ENCODE measurements at regions not wholly inside any gene's neighbourhood (a gene's known extent, or its start where the extent isn't known, plus 50 kb on each side); places are given as distances from the start of the nearest gene placed in this dataset.

DNA sequence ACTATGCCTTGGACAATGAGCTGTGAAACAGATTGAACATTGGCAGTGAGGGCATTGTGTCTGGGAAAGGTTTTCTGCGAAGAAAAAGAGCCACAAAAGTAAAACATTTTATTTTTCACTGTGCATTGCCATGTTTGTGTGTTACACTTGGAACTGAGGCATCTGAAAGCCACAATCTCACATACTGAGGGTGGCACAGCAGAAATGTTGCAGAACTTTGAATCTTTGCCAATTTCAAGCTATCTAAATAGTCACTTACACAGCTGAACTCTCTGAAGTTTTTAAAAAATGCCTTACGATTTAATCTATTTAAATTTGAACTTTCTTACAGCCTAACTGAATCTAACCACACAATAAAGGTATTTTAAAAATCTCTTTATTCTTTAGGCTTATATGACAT, 154.1 kb upstream of the GRM7 start:
- H3K27ac ChIP-seq (ENCODE audit: low read depth in 2 of 2, low read length in 2 of 2) = no peak overlapping the region
- H3K4me1 ChIP-seq (ENCODE audit: control insufficient read depth in 2 of 3, insufficient read depth in 2 of 3, low read depth in 1 of 3, low read length in 3 of 3) = no peaks in the 10 kb centered on the region
- intact Hi-C loops (cut with DNase I) = no loop called here
- no peaks in the 10 kb centered on the region for H3K9me3 ChIP-seq (ENCODE audit: control insufficient read depth in 2 of 3, insufficient read depth in 1 of 3, low read length in 3 of 3)
- no peak overlapping the region for H3K9ac ChIP-seq (ENCODE audit: low read length in 3 of 3)
- H3K4me3 ChIP-seq (ENCODE audit: low read length in 3 of 3) = no peak overlapping the region
- H3K36me3 ChIP-seq (ENCODE audit: control insufficient read depth in 2 of 3, insufficient read depth in 3 of 3, low read length in 3 of 3) = no peaks in the 10 kb centered on the region
- FAIRE-seq (no peak), DNase-seq (no peak)
- TF ChIP-seq, protein P1, sequence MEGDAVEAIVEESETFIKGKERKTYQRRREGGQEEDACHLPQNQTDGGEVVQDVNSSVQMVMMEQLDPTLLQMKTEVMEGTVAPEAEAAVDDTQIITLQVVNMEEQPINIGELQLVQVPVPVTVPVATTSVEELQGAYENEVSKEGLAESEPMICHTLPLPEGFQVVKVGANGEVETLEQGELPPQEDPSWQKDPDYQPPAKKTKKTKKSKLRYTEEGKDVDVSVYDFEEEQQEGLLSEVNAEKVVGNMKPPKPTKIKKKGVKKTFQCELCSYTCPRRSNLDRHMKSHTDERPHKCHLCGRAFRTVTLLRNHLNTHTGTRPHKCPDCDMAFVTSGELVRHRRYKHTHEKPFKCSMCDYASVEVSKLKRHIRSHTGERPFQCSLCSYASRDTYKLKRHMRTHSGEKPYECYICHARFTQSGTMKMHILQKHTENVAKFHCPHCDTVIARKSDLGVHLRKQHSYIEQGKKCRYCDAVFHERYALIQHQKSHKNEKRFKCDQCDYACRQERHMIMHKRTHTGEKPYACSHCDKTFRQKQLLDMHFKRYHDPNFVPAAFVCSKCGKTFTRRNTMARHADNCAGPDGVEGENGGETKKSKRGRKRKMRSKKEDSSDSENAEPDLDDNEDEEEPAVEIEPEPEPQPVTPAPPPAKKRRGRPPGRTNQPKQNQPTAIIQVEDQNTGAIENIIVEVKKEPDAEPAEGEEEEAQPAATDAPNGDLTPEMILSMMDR (IDR thresholded peaks at IDR 0.05; ENCODE audit: borderline replicate concordance, extremely low read depth, insufficient read depth) = no peak
- no peaks in the 10 kb centered on the region for H3K27me3 ChIP-seq (ENCODE audit: control insufficient read depth, insufficient read depth, low read length)

DNA sequence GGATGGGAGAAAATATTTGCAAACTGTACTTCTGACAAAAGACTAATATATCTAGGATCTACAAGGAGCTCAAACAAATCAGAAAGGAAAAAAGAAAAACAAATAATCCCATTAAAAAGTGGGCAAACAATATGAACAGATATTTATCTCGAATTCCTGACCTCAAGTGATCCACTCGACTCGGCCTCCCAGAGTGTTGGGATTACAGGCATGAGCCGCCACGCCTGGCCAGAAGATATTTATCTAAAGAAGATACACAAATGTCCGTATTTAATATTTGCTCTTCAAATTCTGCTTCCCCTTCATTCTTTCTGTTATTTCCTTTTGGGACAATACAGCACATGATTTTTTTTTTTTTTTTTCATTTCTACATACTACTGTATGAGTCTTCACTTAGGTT, 151.7 kb upstream of the GRM7 start:
- intact Hi-C loops (cut with DNase I) = no loop called here
- no peaks in the 10 kb centered on the region for H3K36me3 ChIP-seq (ENCODE audit: control insufficient read depth in 2 of 3, insufficient read depth in 3 of 3, low read length in 3 of 3)
- FAIRE-seq = no peak
- no peaks in the 10 kb centered on the region for H3K9me3 ChIP-seq (ENCODE audit: control insufficient read depth in 2 of 3, insufficient read depth in 1 of 3, low read length in 3 of 3)
- no peak for DNase-seq
- TF ChIP-seq, protein P1 (IDR thresholded peaks at IDR 0.05; ENCODE audit: borderline replicate concordance, extremely low read depth, insufficient read depth) = no peak
- no peak overlapping the region for H3K4me3 ChIP-seq (ENCODE audit: low read length in 3 of 3)
- H3K9ac ChIP-seq (ENCODE audit: low read length in 3 of 3) = no peak overlapping the region
- H3K27me3 ChIP-seq (ENCODE audit: control insufficient read depth, insufficient read depth, low read length) = no peaks in the 10 kb centered on the region
- no peak overlapping the region for H3K27ac ChIP-seq (ENCODE audit: low read depth in 2 of 2, low read length in 2 of 2)
- H3K4me1 ChIP-seq (ENCODE audit: control insufficient read depth in 2 of 3, insufficient read depth in 2 of 3, low read depth in 1 of 3, low read length in 3 of 3) = no peaks in the 10 kb centered on the region

DNA sequence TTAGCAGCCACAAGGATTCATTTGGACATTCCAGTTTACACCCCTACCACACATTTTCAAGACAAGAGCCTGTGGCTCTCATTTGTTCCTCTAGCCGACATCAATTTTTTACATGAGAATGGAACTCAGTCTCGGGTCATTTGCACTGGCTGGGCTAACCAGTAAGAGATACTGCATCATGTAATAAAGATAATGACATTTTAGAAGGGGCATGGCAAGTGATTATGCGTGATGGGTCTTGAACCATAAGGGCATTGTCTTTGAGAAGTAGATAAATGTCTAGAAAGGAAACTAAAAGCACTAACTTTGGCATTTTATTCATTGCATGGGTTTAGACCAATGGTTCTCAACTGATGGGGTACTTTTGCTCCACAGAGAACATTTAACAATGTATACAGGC, 146.0 kb upstream of the GRM7 start:
- no peak for FAIRE-seq
- TF ChIP-seq, protein P1 (IDR thresholded peaks at IDR 0.05; ENCODE audit: borderline replicate concordance, extremely low read depth, insufficient read depth) = no peak
- intact Hi-C loops (cut with DNase I) = no loop called here

GRCh38 chr3:6716420-6716819, 144.5 kb upstream of the GRM7 start:
- FAIRE-seq = no peak
- intact Hi-C loops (cut with DNase I) = no loop called here

More for the DNA sequence above, 146.0 kb upstream of the GRM7 start:
- no peak overlapping the region for H3K4me3 ChIP-seq (ENCODE audit: low read length in 3 of 3)
- no peaks in the 10 kb centered on the region for H3K36me3 ChIP-seq (ENCODE audit: control insufficient read depth in 2 of 3, insufficient read depth in 3 of 3, low read length in 3 of 3)
- H3K9ac ChIP-seq (ENCODE audit: low read length in 3 of 3) = no peak overlapping the region
- no peaks in the 10 kb centered on the region for H3K4me1 ChIP-seq (ENCODE audit: control insufficient read depth in 2 of 3, insufficient read depth in 2 of 3, low read depth in 1 of 3, low read length in 3 of 3)
- H3K27ac ChIP-seq (ENCODE audit: low read depth in 2 of 2, low read length in 2 of 2) = no peak overlapping the region
- no peak for DNase-seq
- no peaks in the 10 kb centered on the region for H3K9me3 ChIP-seq (ENCODE audit: control insufficient read depth in 2 of 3, insufficient read depth in 1 of 3, low read length in 3 of 3)
- no peaks in the 10 kb centered on the region for H3K27me3 ChIP-seq (ENCODE audit: control insufficient read depth, insufficient read depth, low read length)

More at GRCh38 chr3:6716420-6716819, 144.5 kb upstream of the GRM7 start:
- H3K4me3 ChIP-seq (ENCODE audit: low read length in 3 of 3) = no peak overlapping the region
- no peaks in the 10 kb centered on the region for H3K36me3 ChIP-seq (ENCODE audit: control insufficient read depth in 2 of 3, insufficient read depth in 3 of 3, low read length in 3 of 3)
- no peaks in the 10 kb centered on the region for H3K4me1 ChIP-seq (ENCODE audit: control insufficient read depth in 2 of 3, insufficient read depth in 2 of 3, low read depth in 1 of 3, low read length in 3 of 3)
- no peaks in the 10 kb centered on the region for H3K27me3 ChIP-seq (ENCODE audit: control insufficient read depth, insufficient read depth, low read length)
- no peaks in the 10 kb centered on the region for H3K9me3 ChIP-seq (ENCODE audit: control insufficient read depth in 2 of 3, insufficient read depth in 1 of 3, low read length in 3 of 3)
- H3K9ac ChIP-seq (ENCODE audit: low read length in 3 of 3) = no peak overlapping the region
- no peak overlapping the region for H3K27ac ChIP-seq (ENCODE audit: low read depth in 2 of 2, low read length in 2 of 2)
- DNase-seq = no peak
- TF ChIP-seq, protein P1 (IDR thresholded peaks at IDR 0.05; ENCODE audit: borderline replicate concordance, extremely low read depth, insufficient read depth) = no peak

All from kidney (tissue), 13 donors.